ENCODE measurements at regions not wholly inside any gene's neighbourhood (a gene's known extent, or its start where the extent isn't known, plus 50 kb on each side); places are given as distances from the start of the nearest gene placed in this dataset.

GRCh38 chr16:86836503-86837129 lies 258.3 kb downstream of the FOXL1 start:
- no peak for DNase-seq
- no peaks in the 10 kb centered on the region for H3K27me3 ChIP-seq (ENCODE audit: control insufficient read depth, insufficient read depth, low read length, poor library complexity, severe bottlenecking)
- peaks cover 4% of the 10 kb centered on the region for H3K9me3 Mint-ChIP-seq
- H3K36me3 ChIP-seq (ENCODE audit: control insufficient read depth, insufficient read depth, low read length), result no peaks in the 10 kb centered on the region
- no peak overlapping the region for H3K27ac ChIP-seq (ENCODE audit: low read depth, low read length)
- H3K4me3 Mint-ChIP-seq, result no peak overlapping the region
- no peaks in the 10 kb centered on the region for H3K36me3 Mint-ChIP-seq (ENCODE audit: low read depth)
- peaks cover 15% of the 10 kb centered on the region for H3K27me3 Mint-ChIP-seq (ENCODE audit: insufficient read depth)
- no peaks in the 10 kb centered on the region for H3K4me1 Mint-ChIP-seq
- H3K9me3 ChIP-seq (ENCODE audit: control insufficient read depth, low read length), result no peaks in the 10 kb centered on the region
- no peak overlapping the region for H3K27ac Mint-ChIP-seq
- no peak overlapping the region for H3K4me3 ChIP-seq (ENCODE audit: low read length)
- no peak for TF ChIP-seq CTCF (conservative IDR thresholded peaks at IDR 0.05)
- no peak overlapping the region for H3K9ac ChIP-seq (ENCODE audit: extremely low read depth, low read length, poor library complexity, severe bottlenecking)
- no peaks in the 10 kb centered on the region for H3K4me1 ChIP-seq (ENCODE audit: control insufficient read depth, insufficient read depth, low read length)
- 90 to 100% methylated on average over 1 to 11 of the region's 11 CpGs for WGBS, 2 experiments (ENCODE audit: insufficient coverage in 1 of 2, insufficient read length in 1 of 2)

- 91 to 100% methylated on average over 5 to 12 of the region's 12 CpGs for WGBS, 2 experiments (ENCODE audit: insufficient coverage in 1 of 2, insufficient read length in 1 of 2)
- no peak overlapping the region for H3K4me3 Mint-ChIP-seq
- Histone ChIP-seq H3K27me3 (ENCODE audit: control insufficient read depth, insufficient read depth, low read length, poor library complexity, severe bottlenecking) (no peaks in the 10 kb centered on the region), H3K4me3 (ENCODE audit: low read length) (no peak overlapping the region), H3K4me1 (ENCODE audit: control insufficient read depth, insufficient read depth, low read length) (no peaks in the 10 kb centered on the region), H3K9me3 (ENCODE audit: control insufficient read depth, low read length) (no peaks in the 10 kb centered on the region), H3K9ac (ENCODE audit: extremely low read depth, low read length, poor library complexity, severe bottlenecking) (no peak overlapping the region), H3K27ac (ENCODE audit: low read depth, low read length) (no peak overlapping the region), H3K36me3 (ENCODE audit: control insufficient read depth, insufficient read depth, low read length) (no peaks in the 10 kb centered on the region)
- TF ChIP-seq CTCF (conservative IDR thresholded peaks at IDR 0.05), result no peak
- H3K36me3 Mint-ChIP-seq (ENCODE audit: low read depth), result no peaks in the 10 kb centered on the region
- H3K4me1 Mint-ChIP-seq, result no peaks in the 10 kb centered on the region
- peaks cover 12% of the 10 kb centered on the region for H3K27me3 Mint-ChIP-seq (ENCODE audit: insufficient read depth)
- H3K27ac Mint-ChIP-seq, result no peak overlapping the region
- H3K9me3 Mint-ChIP-seq, result no peaks in the 10 kb centered on the region
- DNase-seq, result no peak
These were observed 265.5 kb downstream of the FOXL1 start for GRCh38 chr16:86843812-86844211.

DNA sequence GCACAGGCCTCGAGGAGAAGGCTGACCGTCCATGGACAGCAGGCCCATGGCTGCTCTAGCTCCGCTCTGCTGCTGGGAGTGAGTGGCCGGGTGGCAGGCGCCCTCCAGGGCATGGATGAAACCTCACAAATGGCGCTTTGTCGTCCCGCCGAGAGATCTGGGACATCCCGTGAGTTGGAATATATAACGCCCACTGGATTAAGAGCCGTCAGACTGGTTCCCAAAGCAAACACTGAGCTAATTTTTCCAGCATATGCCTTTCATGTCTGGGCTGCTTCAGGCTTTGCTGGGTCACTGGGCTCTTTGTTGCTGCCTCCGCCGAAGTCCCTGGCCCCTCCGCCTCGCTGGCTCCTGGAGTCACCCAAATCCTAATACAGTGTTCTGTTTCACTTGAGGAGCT lies 266.3 kb downstream of the FOXL1 start:
- Mint-ChIP-seq H3K27me3 (ENCODE audit: insufficient read depth) (peaks cover 12% of the 10 kb centered on the region), H3K27ac (no peak overlapping the region), H3K36me3 (ENCODE audit: low read depth) (no peaks in the 10 kb centered on the region), H3K9me3 (no peaks in the 10 kb centered on the region), H3K4me1 (no peaks in the 10 kb centered on the region), H3K4me3 (no peak overlapping the region)
- H3K9ac ChIP-seq (ENCODE audit: extremely low read depth, low read length, poor library complexity, severe bottlenecking), result no peak overlapping the region
- H3K27ac ChIP-seq (ENCODE audit: low read depth, low read length), result no peak overlapping the region
- H3K4me3 ChIP-seq (ENCODE audit: low read length), result no peak overlapping the region
- no peaks in the 10 kb centered on the region for H3K27me3 ChIP-seq (ENCODE audit: control insufficient read depth, insufficient read depth, low read length, poor library complexity, severe bottlenecking)
- no peaks in the 10 kb centered on the region for H3K4me1 ChIP-seq (ENCODE audit: control insufficient read depth, insufficient read depth, low read length)
- no peaks in the 10 kb centered on the region for H3K9me3 ChIP-seq (ENCODE audit: control insufficient read depth, low read length)
- no peak for DNase-seq
- WGBS, 2 experiments (ENCODE audit: insufficient coverage in 1 of 2, insufficient read length in 1 of 2), result 95 to 96% methylated on average over 12 to 16 of the region's 16 CpGs
- no peak for TF ChIP-seq CTCF (conservative IDR thresholded peaks at IDR 0.05)
- no peaks in the 10 kb centered on the region for H3K36me3 ChIP-seq (ENCODE audit: control insufficient read depth, insufficient read depth, low read length)

All from endodermal cell (in vitro differentiated cells).